ENCODE measurements at regions not wholly inside any gene's neighbourhood (a gene's known extent, or its start where the extent isn't known, plus 50 kb on each side); places are given as distances from the start of the nearest gene placed in this dataset.
A peak's percentile ranks its signal among the peaks of the same experiment; 100 is the strongest.

GRCh38 chr6:148177589-148178233 is 164.9 kb upstream of the SASH1 start:
- peak; percentile 3 for DNase-seq

GRCh38 chr6:148179786-148180185 is 162.9 kb upstream of the SASH1 start:
- DNase-seq: no peak

GRCh38 chr6:148182378-148182777 is 160.3 kb upstream of the SASH1 start:
- no peak for DNase-seq

DNA sequence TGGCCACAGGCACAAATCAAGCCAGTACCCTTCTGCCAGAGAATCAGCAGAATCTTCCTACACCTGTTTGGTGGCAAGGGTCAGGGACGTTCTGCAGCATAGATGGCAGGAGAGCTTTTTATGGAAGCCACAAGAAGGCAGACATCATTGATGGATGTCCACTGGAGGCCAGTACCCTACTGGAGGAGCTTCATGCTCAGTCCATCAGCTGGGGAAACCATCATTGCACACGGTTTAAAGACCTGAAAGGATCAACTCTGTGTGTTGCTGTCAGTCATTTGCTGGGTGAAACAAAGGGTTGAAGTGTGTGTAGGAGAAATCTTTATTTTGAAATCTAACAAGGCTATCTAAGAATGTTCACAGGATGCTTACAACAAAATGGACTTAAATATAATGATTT is 158.9 kb upstream of the SASH1 start:
- DNase-seq: no peak

- no peak for DNase-seq
Observed at GRCh38 chr6:148186916-148187315, 155.7 kb upstream of the SASH1 start.

DNA sequence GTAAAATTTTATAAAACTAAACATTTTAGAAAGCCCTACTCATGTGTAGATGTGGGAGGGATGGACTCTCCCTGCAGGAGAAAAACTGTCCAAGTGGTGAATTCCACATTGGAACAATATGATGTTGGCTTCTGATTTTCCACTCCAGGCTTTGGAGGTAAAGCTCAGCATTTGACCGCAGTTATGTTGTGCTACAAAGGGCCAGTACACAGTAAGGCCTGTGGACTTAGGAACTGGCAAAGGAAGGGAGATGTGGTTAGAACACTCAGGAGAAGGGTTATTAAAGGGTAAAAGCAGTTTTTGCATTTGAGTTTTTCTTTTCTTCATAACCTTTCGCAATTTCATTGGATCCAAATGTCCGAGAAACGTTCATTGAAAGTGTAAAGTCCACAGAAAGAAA is 150.3 kb upstream of the SASH1 start:
- no peak for DNase-seq

DNA sequence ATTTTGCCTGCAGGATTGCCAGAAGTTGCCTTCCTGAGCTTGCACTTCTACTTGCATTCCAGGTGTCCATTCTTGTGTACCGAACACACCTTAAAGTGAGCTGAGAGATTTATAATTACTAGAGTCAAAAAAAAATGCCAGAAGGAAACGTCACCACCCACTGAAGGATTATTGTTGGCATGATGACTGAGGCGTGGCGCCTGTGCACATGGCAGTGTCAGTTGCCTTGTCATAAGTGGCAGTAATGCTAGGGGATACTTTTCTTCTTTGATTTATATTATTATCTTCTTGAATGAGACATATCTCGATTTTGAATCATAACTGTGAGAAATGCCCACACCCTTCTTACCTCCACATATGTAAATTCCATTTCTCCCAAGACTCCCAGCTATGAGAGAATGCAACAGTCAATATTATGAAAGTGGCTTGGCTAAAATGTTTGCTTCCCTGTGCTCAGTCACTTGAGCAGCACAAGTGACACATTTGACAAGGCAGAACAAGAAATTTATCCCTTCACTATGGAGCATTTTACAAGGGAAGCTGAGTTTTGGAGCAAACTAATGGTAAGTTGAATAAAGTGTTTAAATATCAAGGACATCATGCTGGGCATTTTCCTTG is 149.5 kb upstream of the SASH1 start:
- DNase-seq: no peak

- DNase-seq: no peak
Observed at GRCh38 chr6:148195511-148195910, 147.1 kb upstream of the SASH1 start.

GRCh38 chr6:148199584-148199983 is 143.1 kb upstream of the SASH1 start:
- no peak for DNase-seq

DNA sequence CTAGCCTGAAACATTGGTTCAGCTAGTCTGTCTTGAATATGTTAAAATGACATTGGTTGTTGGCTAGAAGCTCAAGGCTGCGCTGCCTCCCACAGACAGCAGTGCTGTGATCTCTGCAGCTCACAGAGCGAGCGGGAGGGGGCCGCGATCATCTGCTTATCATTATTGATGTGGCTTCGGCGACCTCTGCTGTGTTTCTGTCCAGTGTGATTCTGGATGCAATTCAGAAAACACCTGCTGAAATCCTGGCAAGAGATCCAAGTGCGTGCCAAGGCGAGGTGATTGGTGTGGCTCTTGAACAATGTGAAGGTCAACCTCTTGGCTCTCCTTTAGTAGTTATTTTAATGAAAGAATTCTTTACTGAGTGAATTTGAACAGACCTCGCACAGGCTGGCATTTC is 142.3 kb upstream of the SASH1 start:
- DNase-seq: no peak

- DNase-seq: no peak
Observed at GRCh38 chr6:148200781-148201180, 141.9 kb upstream of the SASH1 start.

GRCh38 chr6:148203281-148203925 is 139.2 kb upstream of the SASH1 start:
- no peak for DNase-seq

GRCh38 chr6:148203970-148204369 is 138.7 kb upstream of the SASH1 start:
- DNase-seq: peak; percentile 29

DNA sequence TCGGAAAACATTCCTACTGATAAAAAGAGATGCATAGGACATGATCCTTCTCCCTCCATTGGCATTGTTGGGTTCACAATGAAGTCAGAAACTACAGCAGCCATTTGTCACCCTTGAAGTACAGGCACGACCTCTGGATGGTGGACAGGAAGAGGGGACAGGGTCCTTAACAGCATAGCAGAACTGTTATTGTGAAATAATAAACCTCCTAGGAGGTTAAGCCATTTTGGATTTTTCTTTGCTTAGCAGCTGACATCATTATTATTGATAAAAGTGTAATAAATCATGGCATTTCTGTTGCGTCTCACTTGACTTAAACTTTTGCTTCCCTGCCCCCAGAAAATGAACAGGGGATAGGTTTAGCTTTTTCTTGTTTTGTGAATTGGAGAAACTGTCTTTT is 134.3 kb upstream of the SASH1 start:
- no peak for DNase-seq

GRCh38 chr6:148211777-148212324 is 130.8 kb upstream of the SASH1 start:
- no peak for DNase-seq

GRCh38 chr6:148212366-148212765 is 130.3 kb upstream of the SASH1 start:
- no peak for DNase-seq

- DNase-seq: no peak
Observed at GRCh38 chr6:148213366-148213765, 129.3 kb upstream of the SASH1 start.

DNA sequence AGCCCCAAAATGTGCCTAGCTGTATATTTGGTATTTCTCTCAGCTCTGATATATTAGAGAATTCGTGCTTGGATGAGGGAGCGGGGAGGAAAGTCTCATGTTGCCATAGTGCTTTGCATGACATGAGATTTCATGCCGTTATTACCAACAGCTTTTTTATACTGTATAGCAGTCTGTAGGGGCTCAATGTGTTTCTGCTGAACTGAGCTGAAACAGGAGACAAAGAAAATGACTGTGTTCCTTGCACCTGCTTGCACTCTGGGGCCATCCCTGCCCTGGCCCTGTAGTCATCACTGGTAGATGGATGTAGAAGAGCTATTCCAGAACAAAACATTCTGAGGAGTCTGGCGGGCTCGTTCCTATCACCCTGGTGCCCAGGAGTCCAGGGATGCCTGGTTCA is 128.0 kb upstream of the SASH1 start:
- no peak for DNase-seq

DNA sequence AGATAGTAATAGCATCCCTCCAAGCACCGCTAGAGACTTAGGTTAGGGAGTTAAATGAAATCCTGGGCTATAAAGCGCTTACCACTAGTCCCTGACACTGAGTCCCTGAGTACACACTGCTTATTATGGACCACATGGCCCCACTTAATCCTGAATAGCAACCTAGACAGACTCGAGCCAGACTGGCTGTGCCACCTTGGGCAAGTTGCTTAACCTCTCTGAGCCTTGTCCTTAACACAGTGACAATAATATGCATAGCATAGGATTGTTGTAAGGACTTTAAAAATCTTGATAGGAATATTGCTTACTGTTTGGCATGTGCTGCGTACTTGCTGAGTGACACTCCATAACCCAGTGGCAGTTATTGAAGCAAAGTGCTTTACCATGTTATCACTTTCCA is 125.6 kb upstream of the SASH1 start:
- DNase-seq: no peak

- no peak for DNase-seq
Observed at GRCh38 chr6:148217921-148218320, 124.7 kb upstream of the SASH1 start.

DNA sequence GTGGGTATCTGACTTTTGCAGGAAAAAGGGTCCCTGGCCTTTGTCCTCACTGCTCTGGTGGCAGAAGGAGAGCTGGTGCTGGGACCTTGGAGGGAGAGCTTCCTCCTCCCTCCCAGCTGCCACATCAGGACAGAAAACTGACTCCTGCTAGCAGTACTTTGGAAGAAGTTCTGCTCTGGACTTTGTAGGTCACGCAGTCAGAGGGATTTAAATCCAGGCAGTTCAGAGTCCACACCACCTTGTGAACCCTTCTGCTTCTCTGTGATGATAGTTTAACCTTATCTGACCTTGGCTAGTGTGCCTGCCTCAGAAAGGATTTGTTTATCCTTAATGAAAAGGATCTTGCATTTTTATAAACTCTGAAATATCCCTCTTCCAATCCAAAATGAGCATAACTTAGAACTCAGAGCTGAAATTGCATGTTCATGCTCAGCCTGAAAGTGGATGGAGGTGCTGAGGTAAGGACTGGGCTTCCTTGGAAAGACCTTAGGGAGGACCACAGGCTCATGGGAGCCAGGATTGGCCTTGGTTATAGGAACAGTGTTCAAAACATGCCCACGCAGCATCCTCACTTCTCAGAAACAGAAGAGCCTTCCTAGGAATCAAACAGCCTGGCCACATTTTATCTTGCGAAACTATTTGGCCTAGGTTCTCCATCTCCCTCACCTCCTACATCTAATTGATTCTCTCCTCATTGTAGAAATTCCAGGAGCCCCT is 123.9 kb upstream of the SASH1 start:
- no peak for DNase-seq

GRCh38 chr6:148221196-148221979 is 121.2 kb upstream of the SASH1 start:
- DNase-seq: no peak

DNA sequence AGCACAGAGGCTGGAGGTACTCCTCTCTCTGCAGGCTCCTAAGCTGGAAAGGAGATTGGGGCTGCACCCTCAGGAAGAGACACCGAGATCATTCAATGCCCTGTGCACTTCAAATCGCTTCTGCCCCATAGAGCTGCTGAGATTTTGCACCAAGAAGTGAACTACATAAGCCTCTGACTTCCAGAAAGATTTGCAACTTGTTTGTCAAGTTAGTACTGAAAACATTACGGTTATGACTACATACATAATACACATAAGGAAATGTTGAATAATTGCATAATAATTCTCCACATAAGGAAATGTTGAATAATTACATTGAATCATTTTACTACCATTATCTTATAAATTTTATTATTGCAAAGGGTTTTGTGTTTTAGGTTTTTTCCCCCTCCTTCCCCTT is 120.3 kb upstream of the SASH1 start:
- DNase-seq: no peak

Data from activated T-cell treated with anti-CD3 and anti-CD28 coated beads for 4 hours (primary cell).